Neural crest cell (in vitro differentiated cells): ENCODE measurements at regions not wholly inside any gene's neighbourhood (a gene's known extent, or its start where the extent isn't known, plus 50 kb on each side); places are given as distances from the start of the nearest gene placed in this dataset.

Experiments used
- DNase-seq: peaks from one replicate; pipeline ENCODE4 v3.0.0; 2021; ENCODE audit warnings: low read depth, mixed read lengths, low spot score
- H3K27ac Mint-ChIP-seq: one replicate; pipeline ENCODE4 v1.8.0; 2021; ENCODE audit warnings: mild to moderate bottlenecking, mixed read lengths; ENCODE audit not compliant: unreplicated experiment
- H3K27me3 Mint-ChIP-seq: 2 replicates; pipeline ENCODE4 v1.8.0; 2021; ENCODE audit warnings: low read depth, mild to moderate bottlenecking, mixed read lengths
- H3K36me3 Mint-ChIP-seq: 2 replicates; pipeline ENCODE4 v1.8.0; 2021; ENCODE audit warnings: low read depth, mild to moderate bottlenecking, mixed read lengths
- H3K4me1 Mint-ChIP-seq: 2 replicates; pipeline ENCODE4 v1.8.0; 2021; ENCODE audit warnings: mixed read lengths
- H3K4me3 Mint-ChIP-seq: one replicate; pipeline ENCODE4 v1.8.0; 2021; ENCODE audit warnings: mild to moderate bottlenecking, mixed read lengths
- H3K9me3 Mint-ChIP-seq: 2 replicates; pipeline ENCODE4 v1.8.0; 2021; ENCODE audit warnings: mixed read lengths
- CTCF ChIP-seq: fragments of 200-600 bp; sonication (generic); conservative IDR thresholded peaks from 2 replicates; pipeline ENCODE4 v1.5.0; 2021; ENCODE audit warnings: antibody characterized with exemption, mild to moderate bottlenecking

- DNase-seq: no peak
- no peak overlapping the region for H3K4me3 Mint-ChIP-seq
Observed at GRCh38 chr13:103199380-103200088, 133.3 kb upstream of the SLC10A2 start.

GRCh38 chr13:103196356-103196755, 130.1 kb upstream of the SLC10A2 start:
- DNase-seq: no peak
- H3K4me1 Mint-ChIP-seq: peaks cover 9% of the 10 kb centered on the region
- no peaks in the 10 kb centered on the region for H3K9me3 Mint-ChIP-seq
- H3K27ac Mint-ChIP-seq: no peak overlapping the region
- no peak for TF ChIP-seq CTCF
- no peaks in the 10 kb centered on the region for H3K36me3 Mint-ChIP-seq
- H3K27me3 Mint-ChIP-seq: no peaks in the 10 kb centered on the region
- H3K4me3 Mint-ChIP-seq: no peak overlapping the region

More at GRCh38 chr13:103199380-103200088, 133.3 kb upstream of the SLC10A2 start:
- no peak overlapping the region for H3K27ac Mint-ChIP-seq
- no peaks in the 10 kb centered on the region for H3K27me3 Mint-ChIP-seq
- no peak for TF ChIP-seq CTCF
- no peaks in the 10 kb centered on the region for H3K36me3 Mint-ChIP-seq
- H3K9me3 Mint-ChIP-seq: no peaks in the 10 kb centered on the region
- no peaks in the 10 kb centered on the region for H3K4me1 Mint-ChIP-seq

GRCh38 chr13:103195762-103196161, 129.5 kb upstream of the SLC10A2 start:
- H3K36me3 Mint-ChIP-seq: no peaks in the 10 kb centered on the region
- peaks cover 14% of the 10 kb centered on the region for H3K4me1 Mint-ChIP-seq

GRCh38 chr13:103194871-103195270, 128.7 kb upstream of the SLC10A2 start:
- no peak overlapping the region for H3K4me3 Mint-ChIP-seq
- no peaks in the 10 kb centered on the region for H3K27me3 Mint-ChIP-seq
- no peaks in the 10 kb centered on the region for H3K36me3 Mint-ChIP-seq
- H3K27ac Mint-ChIP-seq: no peak overlapping the region
- TF ChIP-seq CTCF: no peak
- H3K9me3 Mint-ChIP-seq: no peaks in the 10 kb centered on the region
- H3K4me1 Mint-ChIP-seq: peaks cover 23% of the 10 kb centered on the region
- DNase-seq: no peak

More at GRCh38 chr13:103195762-103196161, 129.5 kb upstream of the SLC10A2 start:
- H3K27ac Mint-ChIP-seq: no peak overlapping the region
- H3K27me3 Mint-ChIP-seq: no peaks in the 10 kb centered on the region
- no peaks in the 10 kb centered on the region for H3K9me3 Mint-ChIP-seq
- H3K4me3 Mint-ChIP-seq: no peak overlapping the region
- TF ChIP-seq CTCF: no peak
- DNase-seq: no peak

GRCh38 chr13:103192511-103193135, 126.4 kb upstream of the SLC10A2 start:
- DNase-seq: no peak
- TF ChIP-seq CTCF: no peak
- H3K27ac Mint-ChIP-seq: no peak overlapping the region
- H3K9me3 Mint-ChIP-seq: no peaks in the 10 kb centered on the region
- H3K36me3 Mint-ChIP-seq: no peaks in the 10 kb centered on the region
- H3K27me3 Mint-ChIP-seq: no peaks in the 10 kb centered on the region
- H3K4me1 Mint-ChIP-seq: peaks cover 40% of the 10 kb centered on the region
- H3K4me3 Mint-ChIP-seq: no peak overlapping the region
